Osteoblast (primary cell): ENCODE measurements at regions not wholly inside any gene's neighbourhood (a gene's known extent, or its start where the extent isn't known, plus 50 kb on each side); places are given as distances from the start of the nearest gene placed in this dataset.

Experiments
- DNase-seq: peaks from one replicate; pipeline ENCODE4 v3.0.0; 2011; ENCODE audit warnings: low spot score, mixed read lengths; ENCODE audit not compliant: insufficient read length; ENCODE audit errors: missing footprints
- H2AFZ ChIP-seq: 2 replicates; pipeline ENCODE4 v1.6.0; 2011; ENCODE audit warnings: mild to moderate bottlenecking, low read length
- H3K27ac ChIP-seq: 2 replicates; pipeline ENCODE4 v1.5.1; 2011; ENCODE audit warnings: mild to moderate bottlenecking, low read depth, low read length, moderate library complexity
- H3K27me3 ChIP-seq: 2 replicates; pipeline ENCODE4 v1.6.0; 2012; ENCODE audit warnings: mild to moderate bottlenecking, control low read depth, inconsistent platforms, low read length, moderate library complexity; ENCODE audit not compliant: insufficient read depth
- H3K36me3 ChIP-seq: 2 replicates; pipeline ENCODE4 v1.5.1; 2011; ENCODE audit warnings: mild to moderate bottlenecking, low read length, control low read depth, moderate library complexity; ENCODE audit not compliant: insufficient read depth
- H3K4me1 ChIP-seq: 2 replicates; pipeline ENCODE4 v1.5.1; 2011; ENCODE audit warnings: mild to moderate bottlenecking, low read length, control low read depth, moderate library complexity; ENCODE audit not compliant: insufficient read depth
- H3K4me2 ChIP-seq: 2 replicates; pipeline ENCODE4 v1.6.0; 2011; ENCODE audit warnings: mild to moderate bottlenecking, low read length; ENCODE audit not compliant: insufficient read depth
- H3K4me3 ChIP-seq: fragments of 200-600 bp; sonication (generic); 3 replicates; pipeline ENCODE4 v1.5.1; 2012; ENCODE audit warnings: mild to moderate bottlenecking, low read length, inconsistent platforms; ENCODE audit not compliant: insufficient read depth
- H3K79me2 ChIP-seq: 2 replicates; pipeline ENCODE4 v1.6.0; 2012; ENCODE audit warnings: mild to moderate bottlenecking, low read length, control low read depth, inconsistent platforms; ENCODE audit not compliant: insufficient read depth
- H3K9me3 ChIP-seq: 2 replicates; pipeline ENCODE4 v1.5.1; 2011; ENCODE audit warnings: low read depth, low read length, control low read depth
- H4K20me1 ChIP-seq: 2 replicates; pipeline ENCODE4 v1.6.0; 2012; ENCODE audit warnings: mild to moderate bottlenecking, low read length, control low read depth; ENCODE audit not compliant: insufficient read depth
- CTCF ChIP-seq: IDR thresholded peaks from 2 replicates; pipeline ENCODE4 v1.5.1; 2011; ENCODE audit warnings: mild to moderate bottlenecking, low read depth, low read length, moderate library complexity; ENCODE audit errors: extremely low read depth

- Histone ChIP-seq H3K79me2 (no peaks in the 10 kb centered on the region), H3K27me3 (no peaks in the 10 kb centered on the region), H2AFZ (no peak overlapping the region), H3K27ac (no peak overlapping the region), H4K20me1 (no peaks in the 10 kb centered on the region), H3K4me1 (no peaks in the 10 kb centered on the region), H3K4me2 (no peak overlapping the region), H3K36me3 (no peaks in the 10 kb centered on the region), H3K4me3 (no peak overlapping the region), H3K9me3 (peaks cover 2% of the 10 kb centered on the region)
- peak; percentile 15 for DNase-seq
- TF ChIP-seq CTCF = no peak
Observed at GRCh38 chr2:125935559-125935958, 720.4 kb upstream of the GYPC start.

- no peak overlapping the region for H3K27ac ChIP-seq
- peaks cover 4% of the 10 kb centered on the region for H3K9me3 ChIP-seq
- H3K36me3 ChIP-seq = no peaks in the 10 kb centered on the region
- no peak overlapping the region for H3K4me2 ChIP-seq
- no peak for TF ChIP-seq CTCF
- H3K4me1 ChIP-seq = no peaks in the 10 kb centered on the region
- H4K20me1 ChIP-seq = no peaks in the 10 kb centered on the region
- peak; percentile 37 for DNase-seq
- H3K27me3 ChIP-seq = no peaks in the 10 kb centered on the region
- H3K4me3 ChIP-seq = no peak overlapping the region
- no peak overlapping the region for H2AFZ ChIP-seq
- no peaks in the 10 kb centered on the region for H3K79me2 ChIP-seq
Observed at GRCh38 chr2:125942585-125943424, 713.2 kb upstream of the GYPC start.

GRCh38 chr2:125959047-125959446, 696.9 kb upstream of the GYPC start:
- no peak for TF ChIP-seq CTCF
- Histone ChIP-seq H3K79me2 (no peaks in the 10 kb centered on the region), H3K27ac (no peak overlapping the region), H2AFZ (no peak overlapping the region), H4K20me1 (no peaks in the 10 kb centered on the region), H3K9me3 (peaks cover 2% of the 10 kb centered on the region), H3K4me2 (no peak overlapping the region), H3K36me3 (no peaks in the 10 kb centered on the region), H3K27me3 (no peaks in the 10 kb centered on the region), H3K4me1 (no peaks in the 10 kb centered on the region), H3K4me3 (no peak overlapping the region)
- DNase-seq = no peak

- Histone ChIP-seq H3K4me1 (no peaks in the 10 kb centered on the region), H3K79me2 (no peaks in the 10 kb centered on the region), H3K4me2 (no peak overlapping the region), H2AFZ (no peak overlapping the region), H3K9me3 (peaks cover 2% of the 10 kb centered on the region), H4K20me1 (no peaks in the 10 kb centered on the region), H3K36me3 (no peaks in the 10 kb centered on the region), H3K27ac (no peak overlapping the region), H3K4me3 (no peak overlapping the region), H3K27me3 (no peaks in the 10 kb centered on the region)
- no peak for DNase-seq
- TF ChIP-seq CTCF = no peak
Observed at GRCh38 chr2:125961739-125962138, 694.2 kb upstream of the GYPC start.
